Neutrophil (primary cell): ENCODE measurements at regions not wholly inside any gene's neighbourhood (a gene's known extent, or its start where the extent isn't known, plus 50 kb on each side); places are given as distances from the start of the nearest gene placed in this dataset.

ENCODE experiments used
- H3K27ac ChIP-seq: fragments of 200-600 bp; sonication (generic); 2 replicates; pipeline ENCODE4 v1.5.1; 2016; ENCODE audit warnings: mild to moderate bottlenecking, moderate library complexity
- H3K27me3 ChIP-seq: fragments of 200-600 bp; sonication (generic); 2 replicates; pipeline ENCODE4 v1.6.0; 2016; ENCODE audit warnings: mild to moderate bottlenecking
- H3K36me3 ChIP-seq: fragments of 200-600 bp; sonication (generic); 2 replicates; pipeline ENCODE4 v1.5.1; 2017
- H3K4me1 ChIP-seq, 2 experiments: fragments of 200-600 bp in 1 of 2; sonication (generic) in 1 of 2; 1 replicate in 1 of 2; 2 replicates in 1 of 2; pipeline versions ENCODE4 v1.5.1 to v1.6.1; 2013 to 2016; ENCODE audit warnings: low read depth in 1 of 2, low read length in 1 of 2, mild to moderate bottlenecking in 1 of 2, moderate library complexity in 1 of 2; ENCODE audit not compliant: control insufficient read depth in 1 of 2, insufficient read depth in 1 of 2
- H3K4me3 ChIP-seq, 2 experiments: fragments of 200-600 bp in 1 of 2; sonication (generic) in 1 of 2; 1 replicate in 1 of 2; 2 replicates in 1 of 2; pipeline ENCODE4 v1.5.1; 2013 to 2016; ENCODE audit warnings: low read depth in 1 of 2, low read length in 1 of 2, mild to moderate bottlenecking in 1 of 2, moderate library complexity in 1 of 2
- H3K9me3 ChIP-seq: fragments of 200-600 bp; sonication (generic); 2 replicates; pipeline ENCODE4 v1.5.1; 2016
- TF ChIP-seq, protein P1 (sequence below): fragments of 200-600 bp; sonication (generic); IDR thresholded peaks from 2 replicates; pipeline ENCODE4 v1.5.1; 2016; ENCODE audit warnings: antibody characterized with exemption

GRCh38 chr20:57913156-57913930 lies 203.5 kb upstream of the PMEPA1 start:
- Histone ChIP-seq H3K27me3 (no peaks in the 10 kb centered on the region), H3K36me3 (no peaks in the 10 kb centered on the region), H3K9me3 (no peaks in the 10 kb centered on the region), H3K27ac (no peak overlapping the region), H3K4me3 (no peak overlapping the region), H3K4me1 (no peaks in the 10 kb centered on the region)
- TF ChIP-seq, protein P1, sequence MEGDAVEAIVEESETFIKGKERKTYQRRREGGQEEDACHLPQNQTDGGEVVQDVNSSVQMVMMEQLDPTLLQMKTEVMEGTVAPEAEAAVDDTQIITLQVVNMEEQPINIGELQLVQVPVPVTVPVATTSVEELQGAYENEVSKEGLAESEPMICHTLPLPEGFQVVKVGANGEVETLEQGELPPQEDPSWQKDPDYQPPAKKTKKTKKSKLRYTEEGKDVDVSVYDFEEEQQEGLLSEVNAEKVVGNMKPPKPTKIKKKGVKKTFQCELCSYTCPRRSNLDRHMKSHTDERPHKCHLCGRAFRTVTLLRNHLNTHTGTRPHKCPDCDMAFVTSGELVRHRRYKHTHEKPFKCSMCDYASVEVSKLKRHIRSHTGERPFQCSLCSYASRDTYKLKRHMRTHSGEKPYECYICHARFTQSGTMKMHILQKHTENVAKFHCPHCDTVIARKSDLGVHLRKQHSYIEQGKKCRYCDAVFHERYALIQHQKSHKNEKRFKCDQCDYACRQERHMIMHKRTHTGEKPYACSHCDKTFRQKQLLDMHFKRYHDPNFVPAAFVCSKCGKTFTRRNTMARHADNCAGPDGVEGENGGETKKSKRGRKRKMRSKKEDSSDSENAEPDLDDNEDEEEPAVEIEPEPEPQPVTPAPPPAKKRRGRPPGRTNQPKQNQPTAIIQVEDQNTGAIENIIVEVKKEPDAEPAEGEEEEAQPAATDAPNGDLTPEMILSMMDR, result no peak

- no peaks in the 10 kb centered on the region for H3K36me3 ChIP-seq
- H3K4me1 ChIP-seq, result no peaks in the 10 kb centered on the region
- no peak overlapping the region for H3K27ac ChIP-seq
- H3K4me3 ChIP-seq, result no peak overlapping the region
- H3K27me3 ChIP-seq, result peaks cover 10% of the 10 kb centered on the region
- TF ChIP-seq, protein P1, result no peak
- no peaks in the 10 kb centered on the region for H3K9me3 ChIP-seq
Measured at GRCh38 chr20:57912227-57912582, 202.4 kb upstream of the PMEPA1 start.

- H3K27ac ChIP-seq, result no peak overlapping the region
- H3K27me3 ChIP-seq, result peaks cover 15% of the 10 kb centered on the region
- no peaks in the 10 kb centered on the region for H3K9me3 ChIP-seq
- no peaks in the 10 kb centered on the region for H3K36me3 ChIP-seq
- no peaks in the 10 kb centered on the region for H3K4me1 ChIP-seq
- TF ChIP-seq, protein P1, result no peak
- H3K4me3 ChIP-seq, result no peak overlapping the region
Measured at GRCh38 chr20:57911512-57912226, 201.9 kb upstream of the PMEPA1 start.

GRCh38 chr20:57910716-57911115 lies 200.9 kb upstream of the PMEPA1 start:
- Histone ChIP-seq H3K36me3 (no peaks in the 10 kb centered on the region), H3K27me3 (peaks cover 25% of the 10 kb centered on the region), H3K4me1 (no peaks in the 10 kb centered on the region)

GRCh38 chr20:57909763-57910331 lies 200.0 kb upstream of the PMEPA1 start:
- H3K4me3 ChIP-seq, result no peak overlapping the region
- H3K36me3 ChIP-seq, result no peaks in the 10 kb centered on the region
- H3K27me3 ChIP-seq, result peaks cover 33% of the 10 kb centered on the region
- no peak overlapping the region for H3K27ac ChIP-seq
- no peaks in the 10 kb centered on the region for H3K9me3 ChIP-seq
- no peaks in the 10 kb centered on the region for H3K4me1 ChIP-seq
- TF ChIP-seq, protein P1, result no peak

More at GRCh38 chr20:57910716-57911115, 200.9 kb upstream of the PMEPA1 start:
- Histone ChIP-seq H3K9me3 (no peaks in the 10 kb centered on the region), H3K4me3 (no peak overlapping the region), H3K27ac (no peak overlapping the region)
- TF ChIP-seq, protein P1, result no peak
